ENCODE measurements at regions not wholly inside any gene's neighbourhood (a gene's known extent, or its start where the extent isn't known, plus 50 kb on each side); places are given as distances from the start of the nearest gene placed in this dataset.

- H3K4me3 ChIP-seq (ENCODE audit: low read length in 2 of 2) = no peak overlapping the region
- 96% methylated on average over 1 of the region's 1 CpG for WGBS
- peaks cover 0 to 14% of the 10 kb centered on the region in 2 donors for H3K9me3 ChIP-seq (ENCODE audit: control insufficient read depth in 2 of 2, insufficient read depth in 1 of 2, low read length in 1 of 2)
- H3K36me3 ChIP-seq (ENCODE audit: control insufficient read depth in 2 of 2, insufficient read depth in 2 of 2, low read length in 1 of 2) = no peaks in the 10 kb centered on the region
- no peaks in the 10 kb centered on the region for H3K27me3 ChIP-seq (ENCODE audit: control insufficient read depth in 2 of 2, insufficient read depth in 1 of 2, low read length in 1 of 2)
- H3K4me1 ChIP-seq (ENCODE audit: control insufficient read depth in 2 of 2, insufficient read depth in 2 of 2, low read length in 2 of 2) = no peaks in the 10 kb centered on the region
- DNase-seq (ENCODE audit: low read depth in 6 of 9, low spot score in 9 of 9) = no peak
- H3K27ac ChIP-seq (ENCODE audit: low read depth in 1 of 2, low read length in 1 of 2) = no peak overlapping the region
Observed at GRCh38 chr5:87844449-87844848, 424.2 kb downstream of the TMEM161B start.

- Histone ChIP-seq H3K9me3 (ENCODE audit: control insufficient read depth in 2 of 2, insufficient read depth in 1 of 2, low read length in 1 of 2) (peaks cover 0 to 13% of the 10 kb centered on the region in 2 donors), H3K4me3 (ENCODE audit: low read length in 2 of 2) (no peak overlapping the region), H3K27me3 (ENCODE audit: control insufficient read depth in 2 of 2, insufficient read depth in 1 of 2, low read length in 1 of 2) (no peaks in the 10 kb centered on the region), H3K27ac (ENCODE audit: low read depth in 1 of 2, low read length in 1 of 2) (no peak overlapping the region), H3K36me3 (ENCODE audit: control insufficient read depth in 2 of 2, insufficient read depth in 2 of 2, low read length in 1 of 2) (no peaks in the 10 kb centered on the region), H3K4me1 (ENCODE audit: control insufficient read depth in 2 of 2, insufficient read depth in 2 of 2, low read length in 2 of 2) (no peaks in the 10 kb centered on the region)
- WGBS = 48% methylated on average over 1 of the region's 1 CpG
- DNase-seq (ENCODE audit: low read depth in 6 of 9, low spot score in 9 of 9) = no peak
Observed at GRCh38 chr5:87836696-87837095, 424.0 kb upstream of the CCNH start.

- Histone ChIP-seq H3K36me3 (ENCODE audit: control insufficient read depth in 2 of 2, insufficient read depth in 2 of 2, low read length in 1 of 2) (no peaks in the 10 kb centered on the region), H3K9me3 (ENCODE audit: control insufficient read depth in 2 of 2, insufficient read depth in 1 of 2, low read length in 1 of 2) (peaks cover 0 to 6% of the 10 kb centered on the region in 2 donors), H3K4me3 (ENCODE audit: low read length in 2 of 2) (no peak overlapping the region), H3K27ac (ENCODE audit: low read depth in 1 of 2, low read length in 1 of 2) (no peak overlapping the region), H3K4me1 (ENCODE audit: control insufficient read depth in 2 of 2, insufficient read depth in 2 of 2, low read length in 2 of 2) (no peaks in the 10 kb centered on the region), H3K27me3 (ENCODE audit: control insufficient read depth in 2 of 2, insufficient read depth in 1 of 2, low read length in 1 of 2) (no peaks in the 10 kb centered on the region)
- no peak for DNase-seq (ENCODE audit: low read depth in 6 of 9, low spot score in 9 of 9)
- 93% methylated on average over 2 of the region's 2 CpGs for WGBS
Observed at GRCh38 chr5:87831499-87831898, 418.8 kb upstream of the CCNH start.

- H3K27ac ChIP-seq (ENCODE audit: low read depth in 1 of 2, low read length in 1 of 2) = no peak overlapping the region
- peaks cover 0 to 6% of the 10 kb centered on the region in 2 donors for H3K9me3 ChIP-seq (ENCODE audit: control insufficient read depth in 2 of 2, insufficient read depth in 1 of 2, low read length in 1 of 2)
- no peaks in the 10 kb centered on the region for H3K27me3 ChIP-seq (ENCODE audit: control insufficient read depth in 2 of 2, insufficient read depth in 1 of 2, low read length in 1 of 2)
- 91% methylated on average over 5 of the region's 5 CpGs for WGBS
- H3K36me3 ChIP-seq (ENCODE audit: control insufficient read depth in 2 of 2, insufficient read depth in 2 of 2, low read length in 1 of 2) = no peaks in the 10 kb centered on the region
- DNase-seq (ENCODE audit: low read depth in 6 of 9, low spot score in 9 of 9) = no peak
- no peaks in the 10 kb centered on the region for H3K4me1 ChIP-seq (ENCODE audit: control insufficient read depth in 2 of 2, insufficient read depth in 2 of 2, low read length in 2 of 2)
- H3K4me3 ChIP-seq (ENCODE audit: low read length in 2 of 2) = no peak overlapping the region
Observed at GRCh38 chr5:87829217-87829551, 416.5 kb upstream of the CCNH start.

DNA sequence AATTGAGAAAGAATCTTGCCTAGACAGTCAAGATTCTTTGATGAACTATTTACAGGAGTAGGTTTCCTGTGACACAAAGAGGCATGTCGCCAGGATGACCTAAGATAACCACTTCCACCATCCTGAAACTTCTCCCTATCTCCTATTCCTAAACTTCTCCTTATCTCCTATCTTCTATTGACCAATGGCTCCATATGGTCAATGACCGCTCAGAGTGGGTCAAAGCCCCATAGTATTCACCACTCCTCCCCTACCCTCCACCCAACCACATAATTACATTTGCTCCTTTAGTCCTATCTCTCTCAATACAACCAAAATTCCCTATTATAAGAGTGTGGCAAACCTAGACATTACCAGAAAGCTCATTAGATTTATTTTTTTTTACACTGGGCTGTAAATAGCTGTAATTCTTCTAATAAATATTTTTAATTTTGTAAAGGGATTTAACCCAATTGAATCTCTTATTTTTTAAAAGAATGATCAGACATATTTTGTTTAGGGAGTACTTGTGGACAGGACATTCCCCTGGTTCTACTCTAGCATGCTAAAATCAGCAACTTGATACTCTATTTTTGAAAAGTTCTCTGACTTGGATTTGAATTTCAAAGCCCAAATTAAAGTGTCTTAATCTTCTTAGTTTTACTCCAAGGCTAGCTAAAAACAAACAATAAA is 416.0 kb upstream of the CCNH start:
- H3K36me3 ChIP-seq (ENCODE audit: control insufficient read depth in 2 of 2, insufficient read depth in 2 of 2, low read length in 1 of 2) = no peaks in the 10 kb centered on the region
- no peak for DNase-seq (ENCODE audit: low read depth in 6 of 9, low spot score in 9 of 9)
- no peak overlapping the region for H3K4me3 ChIP-seq (ENCODE audit: low read length in 2 of 2)
- WGBS = 86% methylated on average over 2 of the region's 2 CpGs
- H3K27ac ChIP-seq (ENCODE audit: low read depth in 1 of 2, low read length in 1 of 2) = no peak overlapping the region
- peaks cover 0 to 6% of the 10 kb centered on the region in 2 donors for H3K9me3 ChIP-seq (ENCODE audit: control insufficient read depth in 2 of 2, insufficient read depth in 1 of 2, low read length in 1 of 2)
- no peaks in the 10 kb centered on the region for H3K27me3 ChIP-seq (ENCODE audit: control insufficient read depth in 2 of 2, insufficient read depth in 1 of 2, low read length in 1 of 2)
- H3K4me1 ChIP-seq (ENCODE audit: control insufficient read depth in 2 of 2, insufficient read depth in 2 of 2, low read length in 2 of 2) = no peaks in the 10 kb centered on the region

- no peaks in the 10 kb centered on the region for H3K36me3 ChIP-seq (ENCODE audit: control insufficient read depth in 2 of 2, insufficient read depth in 2 of 2, low read length in 1 of 2)
- peaks cover 0 to 6% of the 10 kb centered on the region in 2 donors for H3K9me3 ChIP-seq (ENCODE audit: control insufficient read depth in 2 of 2, insufficient read depth in 1 of 2, low read length in 1 of 2)
- H3K4me3 ChIP-seq (ENCODE audit: low read length in 2 of 2) = no peak overlapping the region
- no peaks in the 10 kb centered on the region for H3K27me3 ChIP-seq (ENCODE audit: control insufficient read depth in 2 of 2, insufficient read depth in 1 of 2, low read length in 1 of 2)
- H3K27ac ChIP-seq (ENCODE audit: low read depth in 1 of 2, low read length in 1 of 2) = no peak overlapping the region
- no peaks in the 10 kb centered on the region for H3K4me1 ChIP-seq (ENCODE audit: control insufficient read depth in 2 of 2, insufficient read depth in 2 of 2, low read length in 2 of 2)
- 96% methylated on average over 8 of the region's 8 CpGs for WGBS
- no peak for DNase-seq (ENCODE audit: low read depth in 6 of 9, low spot score in 9 of 9)
Observed at GRCh38 chr5:87827539-87827938, 414.8 kb upstream of the CCNH start.

GRCh38 chr5:87826507-87826906 is 413.8 kb upstream of the CCNH start:
- H3K36me3 ChIP-seq (ENCODE audit: control insufficient read depth in 2 of 2, insufficient read depth in 2 of 2, low read length in 1 of 2) = no peaks in the 10 kb centered on the region
- DNase-seq (ENCODE audit: low read depth in 6 of 9, low spot score in 9 of 9) = no peak
- no peaks in the 10 kb centered on the region for H3K4me1 ChIP-seq (ENCODE audit: control insufficient read depth in 2 of 2, insufficient read depth in 2 of 2, low read length in 2 of 2)
- H3K27me3 ChIP-seq (ENCODE audit: control insufficient read depth in 2 of 2, insufficient read depth in 1 of 2, low read length in 1 of 2) = no peaks in the 10 kb centered on the region
- WGBS = 77% methylated on average over 3 of the region's 3 CpGs
- H3K4me3 ChIP-seq (ENCODE audit: low read length in 2 of 2) = no peak overlapping the region
- no peak overlapping the region for H3K27ac ChIP-seq (ENCODE audit: low read depth in 1 of 2, low read length in 1 of 2)
- peaks cover 0 to 5% of the 10 kb centered on the region in 2 donors for H3K9me3 ChIP-seq (ENCODE audit: control insufficient read depth in 2 of 2, insufficient read depth in 1 of 2, low read length in 1 of 2)

GRCh38 chr5:87825583-87825982 is 412.9 kb upstream of the CCNH start:
- Histone ChIP-seq H3K36me3 (ENCODE audit: control insufficient read depth in 2 of 2, insufficient read depth in 2 of 2, low read length in 1 of 2) (no peaks in the 10 kb centered on the region), H3K4me3 (ENCODE audit: low read length in 2 of 2) (no peak overlapping the region), H3K27ac (ENCODE audit: low read depth in 1 of 2, low read length in 1 of 2) (no peak overlapping the region), H3K27me3 (ENCODE audit: control insufficient read depth in 2 of 2, insufficient read depth in 1 of 2, low read length in 1 of 2) (no peaks in the 10 kb centered on the region), H3K4me1 (ENCODE audit: control insufficient read depth in 2 of 2, insufficient read depth in 2 of 2, low read length in 2 of 2) (no peaks in the 10 kb centered on the region), H3K9me3 (ENCODE audit: control insufficient read depth in 2 of 2, insufficient read depth in 1 of 2, low read length in 1 of 2) (no peaks in the 10 kb centered on the region)
- 62% methylated on average over 1 of the region's 1 CpG for WGBS
- DNase-seq (ENCODE audit: low read depth in 6 of 9, low spot score in 9 of 9) = no peak

DNA sequence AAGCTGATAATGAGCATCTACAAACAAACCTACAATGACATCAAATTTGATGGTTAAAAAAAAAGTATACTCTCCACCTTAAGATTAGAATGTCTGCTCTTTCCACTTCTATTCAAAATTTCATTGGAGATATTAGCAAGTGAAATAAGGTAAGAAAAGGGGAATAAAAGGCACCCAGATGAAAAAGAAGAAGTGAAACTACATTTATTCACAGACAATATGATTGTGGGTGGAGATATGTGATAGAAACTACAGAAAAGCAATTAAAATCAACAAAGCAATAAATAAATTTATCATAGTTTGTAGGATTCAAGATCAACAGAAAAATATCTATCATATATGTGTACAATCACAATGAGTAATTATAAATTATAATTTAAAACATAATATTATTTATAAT is 395.1 kb upstream of the CCNH start:
- no peaks in the 10 kb centered on the region for H3K4me1 ChIP-seq (ENCODE audit: control insufficient read depth in 2 of 2, insufficient read depth in 2 of 2, low read length in 2 of 2)
- DNase-seq (ENCODE audit: low read depth in 6 of 9, low spot score in 9 of 9) = no peak
- H3K4me3 ChIP-seq (ENCODE audit: low read length in 2 of 2) = no peak overlapping the region
- H3K9me3 ChIP-seq (ENCODE audit: control insufficient read depth in 2 of 2, insufficient read depth in 1 of 2, low read length in 1 of 2) = no peaks in the 10 kb centered on the region
- H3K36me3 ChIP-seq (ENCODE audit: control insufficient read depth in 2 of 2, insufficient read depth in 2 of 2, low read length in 1 of 2) = no peaks in the 10 kb centered on the region
- H3K27ac ChIP-seq (ENCODE audit: low read depth in 1 of 2, low read length in 1 of 2) = no peak overlapping the region
- no peaks in the 10 kb centered on the region for H3K27me3 ChIP-seq (ENCODE audit: control insufficient read depth in 2 of 2, insufficient read depth in 1 of 2, low read length in 1 of 2)

DNA sequence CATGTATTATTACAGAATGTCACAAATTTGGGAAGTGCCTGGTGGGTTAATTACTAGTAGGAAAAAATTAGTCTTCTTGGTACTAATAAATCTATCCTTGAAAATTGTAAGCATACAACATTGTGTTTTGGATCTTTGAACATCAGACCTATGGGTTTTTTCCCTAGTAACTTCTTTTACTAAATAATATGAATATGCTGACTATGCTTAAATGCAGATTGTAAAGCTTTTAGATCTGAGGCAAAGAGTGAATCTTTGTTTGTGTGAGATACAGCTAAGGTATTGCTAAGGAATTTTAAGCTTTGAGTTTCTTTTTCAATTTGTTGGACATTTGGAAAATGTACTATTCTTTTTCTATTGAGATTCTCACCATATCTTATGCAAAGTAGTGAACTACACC is 390.6 kb upstream of the CCNH start:
- no peaks in the 10 kb centered on the region for H3K36me3 ChIP-seq (ENCODE audit: control insufficient read depth in 2 of 2, insufficient read depth in 2 of 2, low read length in 1 of 2)
- H3K27ac ChIP-seq (ENCODE audit: low read depth in 1 of 2, low read length in 1 of 2) = no peak overlapping the region
- no peak overlapping the region for H3K4me3 ChIP-seq (ENCODE audit: low read length in 2 of 2)
- H3K27me3 ChIP-seq (ENCODE audit: control insufficient read depth in 2 of 2, insufficient read depth in 1 of 2, low read length in 1 of 2) = no peaks in the 10 kb centered on the region
- no peaks in the 10 kb centered on the region for H3K4me1 ChIP-seq (ENCODE audit: control insufficient read depth in 2 of 2, insufficient read depth in 2 of 2, low read length in 2 of 2)
- no peaks in the 10 kb centered on the region for H3K9me3 ChIP-seq (ENCODE audit: control insufficient read depth in 2 of 2, insufficient read depth in 1 of 2, low read length in 1 of 2)
- DNase-seq (ENCODE audit: low read depth in 6 of 9, low spot score in 9 of 9) = no peak

Data from thymus (tissue), 11 donors.